ENCODE measurements at regions not wholly inside any gene's neighbourhood (a gene's known extent, or its start where the extent isn't known, plus 50 kb on each side); places are given as distances from the start of the nearest gene placed in this dataset.

DNA sequence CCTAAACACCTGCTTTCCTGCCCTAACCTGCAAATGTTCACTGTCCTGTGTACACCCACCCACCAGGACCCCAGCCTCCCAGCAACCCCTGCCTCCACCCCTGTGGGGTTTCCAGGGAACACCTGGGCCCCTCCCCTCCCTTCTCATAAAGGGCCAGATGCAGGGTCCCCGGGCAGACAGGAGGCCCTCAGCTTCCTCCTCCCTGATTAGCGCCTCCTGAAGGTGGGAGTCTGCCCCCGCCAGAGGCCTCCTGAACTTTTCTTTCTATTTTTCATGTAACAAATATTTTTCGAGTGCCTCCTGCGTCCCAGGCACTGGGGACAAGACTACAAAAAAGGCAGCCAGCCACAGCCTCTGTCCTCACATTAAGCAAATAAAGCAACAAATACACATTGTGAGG lies 135.4 kb upstream of the LINGO1 start:
- peak; percentile 32 for TF ChIP-seq CTCF (IDR thresholded peaks at IDR 0.05)
- TF ChIP-seq EZH2phosphoT487 (IDR thresholded peaks at IDR 0.05): no peak

All from neural progenitor cell (in vitro differentiated cells).